ENCODE measurements at regions not wholly inside any gene's neighbourhood (a gene's known extent, or its start where the extent isn't known, plus 50 kb on each side); places are given as distances from the start of the nearest gene placed in this dataset.
"Not testable (repeated sequence)": the region's sequence is repeated elsewhere in the genome, so short reads cannot be mapped to it uniquely, and the experiment has no call there.

- not testable (repeated sequence) for H3K4me3 ChIP-seq (ENCODE audit: low read depth in 1 of 2, low read length in 1 of 2); H3K27ac ChIP-seq; H3K27me3 ChIP-seq; H3K9me3 ChIP-seq; H3K4me1 ChIP-seq (ENCODE audit: control insufficient read depth in 1 of 2, insufficient read depth in 1 of 2, low read depth in 1 of 2, low read length in 1 of 2); H3K36me3 ChIP-seq
Measured at GRCh38 chr15:85256009-85256997, 124.1 kb upstream of the AKAP13 start.

GRCh38 chr15:85258062-85258445, 122.3 kb upstream of the AKAP13 start:
- not testable (repeated sequence) for H3K36me3 ChIP-seq; H3K27me3 ChIP-seq; H3K9me3 ChIP-seq; H3K27ac ChIP-seq; H3K4me3 ChIP-seq (ENCODE audit: low read depth in 1 of 2, low read length in 1 of 2); H3K4me1 ChIP-seq (ENCODE audit: control insufficient read depth in 1 of 2, insufficient read depth in 1 of 2, low read depth in 1 of 2, low read length in 1 of 2)

GRCh38 chr15:85258559-85259209, 121.7 kb upstream of the AKAP13 start:
- H3K4me1 ChIP-seq (ENCODE audit: control insufficient read depth in 1 of 2, insufficient read depth in 1 of 2, low read depth in 1 of 2, low read length in 1 of 2); H3K27me3 ChIP-seq; H3K27ac ChIP-seq; H3K36me3 ChIP-seq; H3K4me3 ChIP-seq (ENCODE audit: low read depth in 1 of 2, low read length in 1 of 2); H3K9me3 ChIP-seq: not testable (repeated sequence)

- H3K27ac ChIP-seq; H3K9me3 ChIP-seq; H3K36me3 ChIP-seq; H3K4me3 ChIP-seq (ENCODE audit: low read depth in 1 of 2, low read length in 1 of 2); H3K4me1 ChIP-seq (ENCODE audit: control insufficient read depth in 1 of 2, insufficient read depth in 1 of 2, low read depth in 1 of 2, low read length in 1 of 2); H3K27me3 ChIP-seq: not testable (repeated sequence)
Measured at GRCh38 chr15:85260526-85260925, 119.9 kb upstream of the AKAP13 start.

GRCh38 chr15:85262461-85263055, 117.8 kb upstream of the AKAP13 start:
- H3K27ac ChIP-seq; H3K36me3 ChIP-seq; H3K4me1 ChIP-seq (ENCODE audit: control insufficient read depth in 1 of 2, insufficient read depth in 1 of 2, low read depth in 1 of 2, low read length in 1 of 2); H3K4me3 ChIP-seq (ENCODE audit: low read depth in 1 of 2, low read length in 1 of 2); H3K27me3 ChIP-seq; H3K9me3 ChIP-seq: not testable (repeated sequence)

- H3K27me3 ChIP-seq = not testable (repeated sequence)
Measured at GRCh38 chr15:85263842-85264440, 116.5 kb upstream of the AKAP13 start.

GRCh38 chr15:85264614-85265190, 115.7 kb upstream of the AKAP13 start:
- not testable (repeated sequence) for H3K9me3 ChIP-seq, H3K27me3 ChIP-seq

More at GRCh38 chr15:85263842-85264440, 116.5 kb upstream of the AKAP13 start:
- H3K36me3 ChIP-seq; H3K4me3 ChIP-seq (ENCODE audit: low read depth in 1 of 2, low read length in 1 of 2); H3K4me1 ChIP-seq (ENCODE audit: control insufficient read depth in 1 of 2, insufficient read depth in 1 of 2, low read depth in 1 of 2, low read length in 1 of 2); H3K9me3 ChIP-seq; H3K27ac ChIP-seq: not testable (repeated sequence)

DNA sequence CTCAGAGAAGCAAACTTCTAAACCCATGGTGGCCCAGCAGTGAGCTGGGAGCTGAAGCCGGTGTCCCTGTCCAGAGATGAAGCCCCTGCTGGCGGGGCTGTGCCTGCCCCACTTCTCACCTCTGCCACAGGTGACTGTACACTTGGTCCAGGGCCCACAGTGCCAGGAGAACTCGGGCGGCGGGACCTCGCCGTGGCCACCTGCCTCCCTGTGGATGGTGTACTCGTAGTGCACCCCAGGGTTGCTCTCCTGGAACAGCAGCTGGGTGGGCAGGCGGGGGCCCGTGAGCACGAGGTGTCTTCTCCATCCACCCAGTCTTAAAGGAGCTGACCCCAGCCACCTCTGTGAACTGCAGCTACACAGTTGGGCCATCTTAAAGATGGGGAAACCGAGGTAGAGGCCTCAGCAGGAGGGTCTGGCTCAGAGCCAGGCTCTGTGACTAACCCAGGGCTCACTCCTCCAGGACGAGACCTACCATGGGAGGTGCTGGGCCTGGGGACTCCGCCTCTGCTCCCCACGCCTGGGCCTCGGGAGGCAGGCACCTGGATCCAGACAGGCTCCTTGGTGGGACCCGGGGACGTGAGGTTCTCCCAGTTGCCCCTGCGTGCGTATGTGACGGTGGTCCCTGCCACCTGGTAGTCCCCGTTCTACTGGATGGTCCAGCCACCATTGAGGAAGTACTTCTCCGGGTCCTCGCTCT, 113.1 kb upstream of the AKAP13 start:
- not testable (repeated sequence) for H3K9me3 ChIP-seq; H3K27ac ChIP-seq; H3K36me3 ChIP-seq; H3K27me3 ChIP-seq; H3K4me3 ChIP-seq (ENCODE audit: low read depth in 1 of 2, low read length in 1 of 2); H3K4me1 ChIP-seq (ENCODE audit: control insufficient read depth in 1 of 2, insufficient read depth in 1 of 2, low read depth in 1 of 2, low read length in 1 of 2)

More at GRCh38 chr15:85264614-85265190, 115.7 kb upstream of the AKAP13 start:
- H3K27ac ChIP-seq; H3K4me3 ChIP-seq (ENCODE audit: low read depth in 1 of 2, low read length in 1 of 2); H3K36me3 ChIP-seq; H3K4me1 ChIP-seq (ENCODE audit: control insufficient read depth in 1 of 2, insufficient read depth in 1 of 2, low read depth in 1 of 2, low read length in 1 of 2): not testable (repeated sequence)

Data from neutrophil (primary cell).